WERI-Rb-1 (cell line): ENCODE measurements at regions not wholly inside any gene's neighbourhood (a gene's known extent, or its start where the extent isn't known, plus 50 kb on each side); places are given as distances from the start of the nearest gene placed in this dataset.

Experiments used
- DNase-seq: peaks from one replicate; pipeline ENCODE4 v3.0.0-alpha.2; 2020
- H3K27ac ChIP-seq: fragments of 250-450 bp; sonication (Bioruptor Pico); 2 replicates; pipeline ENCODE4 v1.5.1; 2020; ENCODE audit warnings: mild to moderate bottlenecking, moderate library complexity
- H3K27me3 ChIP-seq: fragments of 250-450 bp; sonication (Bioruptor Pico); 2 replicates; pipeline ENCODE4 v1.5.1; 2021; ENCODE audit warnings: mild to moderate bottlenecking, low read depth, moderate library complexity; ENCODE audit not compliant: insufficient read depth, severe bottlenecking
- H3K36me3 ChIP-seq: fragments of 250-450 bp; sonication (Bioruptor Pico); 2 replicates; pipeline ENCODE4 v1.5.1; 2020; ENCODE audit warnings: mild to moderate bottlenecking, moderate library complexity
- H3K4me3 ChIP-seq: 2 replicates; pipeline ENCODE4 v1.5.1; 2011; ENCODE audit warnings: low read depth, mild to moderate bottlenecking, control low read depth, low read length
- H3K9me3 ChIP-seq: fragments of 250-450 bp; sonication (Bioruptor Pico); 2 replicates; pipeline ENCODE4 v1.5.1; 2021; ENCODE audit warnings: mild to moderate bottlenecking, moderate library complexity; ENCODE audit not compliant: severe bottlenecking
- TF ChIP-seq, protein P1 (sequence below): IDR thresholded peaks from 2 replicates; pipeline ENCODE4 v1.5.1; 2011; ENCODE audit warnings: low read depth, mild to moderate bottlenecking, control low read depth, inconsistent platforms, low read length

GRCh38 chr5:164351245-164351834 is 845.9 kb downstream of the MAT2B start:
- TF ChIP-seq, protein P1, sequence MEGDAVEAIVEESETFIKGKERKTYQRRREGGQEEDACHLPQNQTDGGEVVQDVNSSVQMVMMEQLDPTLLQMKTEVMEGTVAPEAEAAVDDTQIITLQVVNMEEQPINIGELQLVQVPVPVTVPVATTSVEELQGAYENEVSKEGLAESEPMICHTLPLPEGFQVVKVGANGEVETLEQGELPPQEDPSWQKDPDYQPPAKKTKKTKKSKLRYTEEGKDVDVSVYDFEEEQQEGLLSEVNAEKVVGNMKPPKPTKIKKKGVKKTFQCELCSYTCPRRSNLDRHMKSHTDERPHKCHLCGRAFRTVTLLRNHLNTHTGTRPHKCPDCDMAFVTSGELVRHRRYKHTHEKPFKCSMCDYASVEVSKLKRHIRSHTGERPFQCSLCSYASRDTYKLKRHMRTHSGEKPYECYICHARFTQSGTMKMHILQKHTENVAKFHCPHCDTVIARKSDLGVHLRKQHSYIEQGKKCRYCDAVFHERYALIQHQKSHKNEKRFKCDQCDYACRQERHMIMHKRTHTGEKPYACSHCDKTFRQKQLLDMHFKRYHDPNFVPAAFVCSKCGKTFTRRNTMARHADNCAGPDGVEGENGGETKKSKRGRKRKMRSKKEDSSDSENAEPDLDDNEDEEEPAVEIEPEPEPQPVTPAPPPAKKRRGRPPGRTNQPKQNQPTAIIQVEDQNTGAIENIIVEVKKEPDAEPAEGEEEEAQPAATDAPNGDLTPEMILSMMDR: no peak
- H3K36me3 ChIP-seq: no peaks in the 10 kb centered on the region
- peak overlapping the region; percentile 21; the same call in 1 of the 2 replicates for H3K27ac ChIP-seq
- DNase-seq: peak; percentile 24
- no peaks in the 10 kb centered on the region for H3K9me3 ChIP-seq
- H3K4me3 ChIP-seq: no peak overlapping the region
- no peaks in the 10 kb centered on the region for H3K27me3 ChIP-seq

DNA sequence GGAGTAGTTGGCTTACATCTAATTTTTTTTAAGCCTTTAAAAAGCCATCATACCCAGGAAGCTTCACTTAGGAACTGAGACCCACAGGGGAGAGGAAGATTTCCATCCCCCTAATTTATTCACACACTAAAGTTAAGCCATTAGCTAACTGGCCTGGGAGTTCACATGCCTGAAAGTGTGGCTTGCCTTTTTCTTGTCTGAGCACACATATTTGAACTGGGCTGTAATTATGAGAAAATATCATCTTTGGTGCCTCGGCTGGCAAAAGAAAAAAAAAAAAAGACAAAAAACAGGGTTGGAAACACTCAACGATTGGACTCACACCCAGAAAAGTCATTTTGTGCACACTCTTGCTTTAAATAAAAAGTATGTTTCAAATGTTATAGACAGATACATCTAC is 847.3 kb downstream of the MAT2B start:
- TF ChIP-seq, protein P1: no peak
- Histone ChIP-seq H3K9me3 (no peaks in the 10 kb centered on the region), H3K36me3 (no peaks in the 10 kb centered on the region), H3K27me3 (no peaks in the 10 kb centered on the region), H3K4me3 (no peak overlapping the region), H3K27ac (no peak overlapping the region)
- no peak for DNase-seq

DNA sequence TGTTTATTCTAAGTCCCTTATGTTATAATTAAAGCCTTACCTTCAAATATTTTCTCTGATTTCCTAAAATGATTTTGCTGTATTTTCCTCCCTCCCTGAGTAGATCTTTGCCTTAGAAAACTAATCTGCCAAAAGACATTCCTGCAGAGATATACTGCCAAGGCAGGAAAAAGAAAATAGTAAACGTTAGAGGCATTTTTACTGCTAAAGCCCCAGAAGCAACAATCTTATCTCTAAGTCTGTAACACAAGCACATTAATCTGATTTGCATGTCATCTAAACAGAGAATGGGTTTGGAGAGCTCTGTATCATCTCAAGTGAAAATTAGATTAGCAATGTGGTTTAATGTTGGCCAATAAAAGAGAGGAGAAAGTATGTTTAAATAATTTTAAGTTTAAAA is 847.7 kb downstream of the MAT2B start:
- Histone ChIP-seq H3K27ac (no peak overlapping the region), H3K9me3 (no peaks in the 10 kb centered on the region), H3K36me3 (no peaks in the 10 kb centered on the region), H3K27me3 (no peaks in the 10 kb centered on the region), H3K4me3 (no peak overlapping the region)
- no peak for DNase-seq
- TF ChIP-seq, protein P1: no peak

GRCh38 chr5:164354139-164354751 is 848.8 kb downstream of the MAT2B start:
- TF ChIP-seq, protein P1: no peak
- H3K9me3 ChIP-seq: no peaks in the 10 kb centered on the region
- no peaks in the 10 kb centered on the region for H3K36me3 ChIP-seq
- H3K27me3 ChIP-seq: no peaks in the 10 kb centered on the region
- no peak overlapping the region for H3K27ac ChIP-seq
- H3K4me3 ChIP-seq: no peak overlapping the region
- no peak for DNase-seq

- no peak for DNase-seq
- Histone ChIP-seq H3K27ac (no peak overlapping the region), H3K4me3 (no peak overlapping the region), H3K9me3 (no peaks in the 10 kb centered on the region), H3K27me3 (no peaks in the 10 kb centered on the region), H3K36me3 (no peaks in the 10 kb centered on the region)
- TF ChIP-seq, protein P1: no peak
Observed at GRCh38 chr5:164355267-164355830, 849.9 kb downstream of the MAT2B start.

- no peaks in the 10 kb centered on the region for H3K9me3 ChIP-seq
- no peaks in the 10 kb centered on the region for H3K27me3 ChIP-seq
- no peak overlapping the region for H3K4me3 ChIP-seq
- no peak overlapping the region for H3K27ac ChIP-seq
- H3K36me3 ChIP-seq: no peaks in the 10 kb centered on the region
- TF ChIP-seq, protein P1: no peak
- DNase-seq: no peak
Observed at GRCh38 chr5:164356790-164357189, 851.4 kb downstream of the MAT2B start.
